ENCODE measurements at regions not wholly inside any gene's neighbourhood (a gene's known extent, or its start where the extent isn't known, plus 50 kb on each side); places are given as distances from the start of the nearest gene placed in this dataset.

- no peak for TF ChIP-seq CTCF (optimal IDR thresholded peaks at IDR 0.05 in 1 of 3, IDR thresholded peaks at IDR 0.05 in 1 of 3, conservative IDR thresholded peaks at IDR 0.05 in 1 of 3; ENCODE audit: extremely low read depth in 1 of 3, insufficient read depth in 2 of 3, low read length in 3 of 3)
- no peak for TF ChIP-seq EZH2 (IDR thresholded peaks at IDR 0.05; ENCODE audit: low read length)
These were observed 256.3 kb upstream of the KLF14 start for GRCh38 chr7:130990178-130990832.

All from keratinocyte (primary cell).